ENCODE measurements at regions not wholly inside any gene's neighbourhood (a gene's known extent, or its start where the extent isn't known, plus 50 kb on each side); places are given as distances from the start of the nearest gene placed in this dataset.
A peak's percentile ranks its signal among the peaks of the same experiment; 100 is the strongest.

DNA sequence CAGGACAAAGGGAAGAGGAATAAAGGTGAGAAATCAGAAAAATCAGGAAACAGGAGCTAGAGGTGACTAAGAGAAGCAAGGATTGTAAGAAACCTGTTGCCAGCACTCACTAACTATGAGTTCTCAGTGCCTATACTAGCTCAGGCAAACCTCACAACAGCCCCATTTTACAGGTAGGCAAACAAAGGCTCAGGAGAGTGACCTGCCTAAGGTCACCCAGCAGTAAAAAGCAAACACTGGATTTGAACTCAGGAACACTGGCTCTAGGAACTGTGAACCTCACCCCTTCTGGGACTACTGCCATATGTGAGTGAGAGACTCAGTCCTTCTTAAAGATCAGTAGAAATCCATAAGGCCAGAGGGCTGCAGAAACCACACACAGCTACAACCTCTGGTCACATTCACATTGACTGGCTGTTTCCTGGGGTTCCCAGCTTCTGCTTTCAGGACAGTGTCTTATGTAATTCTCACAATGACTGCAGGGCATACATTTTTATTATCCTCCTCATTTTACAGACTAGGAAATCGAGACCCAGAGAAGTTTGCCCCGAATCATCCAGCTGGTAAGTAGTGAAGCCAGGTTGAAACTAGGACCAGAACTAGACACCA, 80.7 kb upstream of the MAFB start:
- 0% methylated on average over 2 of the region's 2 CpGs for WGBS (ENCODE audit: insufficient coverage, low coverage, missing lambda C conversion rate)
- TF ChIP-seq, protein P1, sequence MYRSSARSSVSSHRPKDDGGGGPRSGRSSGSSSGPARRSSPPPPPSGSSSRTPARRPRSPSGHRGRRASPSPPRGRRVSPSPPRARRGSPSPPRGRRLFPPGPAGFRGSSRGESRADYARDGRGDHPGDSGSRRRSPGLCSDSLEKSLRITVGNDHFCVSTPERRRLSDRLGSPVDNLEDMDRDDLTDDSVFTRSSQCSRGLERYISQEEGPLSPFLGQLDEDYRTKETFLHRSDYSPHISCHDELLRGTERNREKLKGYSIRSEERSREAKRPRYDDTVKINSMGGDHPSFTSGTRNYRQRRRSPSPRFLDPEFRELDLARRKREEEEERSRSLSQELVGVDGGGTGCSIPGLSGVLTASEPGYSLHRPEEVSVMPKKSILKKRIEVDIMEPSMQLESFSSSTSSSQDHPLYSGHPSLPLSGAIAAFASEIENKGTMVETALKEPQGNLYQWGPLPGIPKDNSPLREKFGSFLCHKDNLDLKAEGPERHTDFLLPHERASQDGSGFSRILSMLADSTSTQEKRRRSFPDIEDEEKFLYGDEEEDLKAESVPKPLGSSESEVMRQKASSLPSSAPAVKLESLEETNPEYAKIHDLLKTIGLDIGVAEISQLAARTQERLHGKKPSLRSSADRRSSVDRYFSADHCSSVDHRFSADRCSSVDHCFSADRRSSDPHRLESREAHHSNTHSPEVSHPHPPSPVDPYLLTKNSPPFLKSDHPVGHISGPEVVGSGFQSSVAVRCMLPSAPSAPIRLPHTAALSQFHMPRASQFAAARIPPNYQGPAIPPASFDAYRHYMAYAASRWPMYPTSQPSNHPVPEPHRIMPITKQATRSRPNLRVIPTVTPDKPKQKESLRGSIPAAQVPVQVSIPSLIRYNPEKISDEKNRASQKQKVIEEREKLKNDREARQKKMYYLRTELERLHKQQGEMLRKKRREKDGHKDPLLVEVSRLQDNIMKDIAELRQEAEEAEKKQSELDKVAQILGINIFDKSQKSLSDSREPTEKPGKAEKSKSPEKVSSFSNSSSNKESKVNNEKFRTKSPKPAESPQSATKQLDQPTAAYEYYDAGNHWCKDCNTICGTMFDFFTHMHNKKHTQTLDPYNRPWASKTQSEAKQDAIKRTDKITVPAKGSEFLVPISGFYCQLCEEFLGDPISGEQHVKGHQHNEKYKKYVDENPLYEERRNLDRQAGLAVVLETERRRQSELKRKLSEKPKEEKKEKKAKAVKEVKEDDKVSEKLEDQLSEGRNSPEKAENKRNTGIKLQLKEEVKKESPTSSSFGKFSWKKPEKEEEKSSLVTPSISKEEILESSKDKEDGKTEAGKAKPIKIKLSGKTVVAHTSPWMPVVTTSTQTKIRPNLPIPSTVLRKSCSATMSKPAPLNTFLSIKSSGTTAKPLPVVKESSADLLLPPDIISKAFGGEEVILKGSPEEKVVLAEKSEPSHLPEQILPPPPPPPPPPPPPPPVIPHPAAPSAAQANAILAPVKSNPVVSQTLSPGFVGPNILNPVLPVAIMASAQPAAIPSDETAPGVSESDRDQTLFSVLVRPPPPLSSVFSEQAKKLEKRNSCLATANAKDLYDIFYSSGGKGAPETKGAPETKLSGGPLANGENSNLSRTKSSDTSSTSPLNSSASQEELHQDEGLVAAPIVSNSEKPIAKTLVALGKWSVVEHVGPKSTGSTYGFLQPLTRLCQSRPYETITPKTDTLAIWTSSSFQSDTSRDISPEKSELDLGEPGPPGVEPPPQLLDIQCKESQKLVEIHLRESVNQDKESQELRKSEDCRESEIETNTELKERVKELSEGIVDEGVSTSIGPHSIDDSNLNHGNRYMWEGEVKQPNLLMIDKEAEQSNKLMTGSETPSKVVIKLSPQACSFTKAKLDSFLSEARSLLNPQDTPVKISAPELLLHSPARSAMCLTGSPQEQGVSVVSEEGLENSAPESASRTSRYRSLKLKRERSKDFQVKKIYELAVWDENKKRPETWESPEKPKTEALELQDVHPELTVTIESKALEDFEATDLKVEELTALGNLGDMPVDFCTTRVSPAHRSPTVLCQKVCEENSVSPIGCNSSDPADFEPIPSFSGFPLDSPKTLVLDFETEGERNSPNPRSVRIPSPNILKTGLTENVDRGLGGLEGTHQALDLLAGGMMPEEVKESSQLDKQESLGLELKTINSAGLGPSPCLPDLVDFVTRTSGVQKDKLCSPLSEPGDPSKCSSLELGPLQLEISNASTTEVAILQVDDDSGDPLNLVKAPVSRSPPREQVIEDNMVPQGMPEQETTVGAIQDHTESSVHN (IDR thresholded peaks at IDR 0.05; ENCODE audit: borderline replicate concordance in 1 of 2, low read depth in 1 of 2) = no peak
- TF ChIP-seq NFIC (IDR thresholded peaks at IDR 0.05) = no peak
- no peak for TF ChIP-seq SRSF9 (IDR thresholded peaks at IDR 0.05; ENCODE audit: borderline replicate concordance, low read depth, low read length)
- TF ChIP-seq RBM25 (IDR thresholded peaks at IDR 0.05; ENCODE audit: low read depth, low read length, severe bottlenecking) = peak; percentile 71
- no peaks in the 10 kb centered on the region for H3K9me1 ChIP-seq (ENCODE audit: control insufficient read depth, insufficient read depth, low read length)
- H2AFZ ChIP-seq (ENCODE audit: low read depth, low read length) = no peak overlapping the region
- H3K27me3 ChIP-seq (ENCODE audit: control insufficient read depth in 2 of 2, insufficient read depth in 2 of 2, low read length in 2 of 2) = peaks cover 0 to 2% of the 10 kb centered on the region in 2 experiments; a peak in 3 of 5 replicates
- H4K20me1 ChIP-seq (replicated peaks; ENCODE audit: control insufficient read depth, insufficient read depth, low read length) = no peaks in the 10 kb centered on the region
- H3K4me1 ChIP-seq (replicated peaks in 1 of 2; ENCODE audit: control insufficient read depth in 2 of 2, insufficient read depth in 2 of 2, low read length in 2 of 2) = no peaks in the 10 kb centered on the region
- ChIA-PET POLR2A (no interaction called here), CTCF (ENCODE audit: low intra/inter-chr PET ratio) (no interaction called here)
- H3K9ac ChIP-seq (ENCODE audit: insufficient read depth in 1 of 2, low read depth in 2 of 2, low read length in 2 of 2) = no peak overlapping the region
- no peak overlapping the region for H3K4me2 ChIP-seq (ENCODE audit: insufficient read depth, low read length)
- in situ Hi-C loops (cut with MboI) = no loop called here
- H3K9me3 ChIP-seq (replicated peaks; ENCODE audit: control insufficient read depth, insufficient read depth, low read depth, low read length) = no peaks in the 10 kb centered on the region
- H3K4me3 ChIP-seq = no peak overlapping the region
- intact Hi-C loops (cut with micrococcal nuclease) = no loop called here
- no peaks in the 10 kb centered on the region for H3K36me3 ChIP-seq (ENCODE audit: control insufficient read depth, insufficient read depth, low read length)
- no peak overlapping the region for H3K27ac ChIP-seq (ENCODE audit: extremely low read depth, low read depth, low read length)
- FAIRE-seq = no peak
- ATAC-seq = no peak
- no peak for DNase-seq (ENCODE audit: extremely low read depth in 1 of 4, low spot score in 3 of 4)
- no TSS peak for BruUV-seq (replicated peaks)
- no peaks in the 10 kb centered on the region for H3K79me2 ChIP-seq (ENCODE audit: control insufficient read depth, insufficient read depth, low read length)

Data from K562 (cell line).